ENCODE measurements at regions not wholly inside any gene's neighbourhood (a gene's known extent, or its start where the extent isn't known, plus 50 kb on each side); places are given as distances from the start of the nearest gene placed in this dataset.

- intact Hi-C loops (cut with DNase I; ENCODE audit: low total_unique reads): no loop called here
- peaks cover 0 to 29% (median 14%) of the 10 kb centered on the region in 4 donors for H3K4me1 ChIP-seq
- H3K4me3 ChIP-seq: no peak overlapping the region
- TF ChIP-seq CTCF (IDR thresholded peaks at IDR 0.05) (no peak), POLR2A (IDR thresholded peaks at IDR 0.05) (no peak), EP300 (IDR thresholded peaks at IDR 0.05) (no peak), POLR2AphosphoS5 (IDR thresholded peaks at IDR 0.05) (no peak)
- peak in 1 of 2 donors; percentile 29 for DNase-seq
- no peaks in the 10 kb centered on the region for H3K27me3 ChIP-seq
- no peak overlapping the region for H3K27ac ChIP-seq
- 27 to 51% (median 46%) methylated on average over 6 of the region's 6 CpGs for WGBS, 5 donors
- no peaks in the 10 kb centered on the region for H3K36me3 ChIP-seq
- H3K9me3 ChIP-seq: no peaks in the 10 kb centered on the region
Measured at GRCh38 chr7:91343996-91344629, 79.9 kb downstream of the FZD1 start.

- Histone ChIP-seq H3K4me3 (no peak overlapping the region), H3K9me3 (no peaks in the 10 kb centered on the region), H3K36me3 (no peaks in the 10 kb centered on the region), H3K27ac (no peak overlapping the region), H3K4me1 (peaks cover 0 to 29% (median 14%) of the 10 kb centered on the region in 4 donors), H3K27me3 (no peaks in the 10 kb centered on the region)
- TF ChIP-seq CTCF (IDR thresholded peaks at IDR 0.05) (no peak), POLR2A (IDR thresholded peaks at IDR 0.05) (no peak), EP300 (IDR thresholded peaks at IDR 0.05) (no peak), POLR2AphosphoS5 (IDR thresholded peaks at IDR 0.05) (no peak)
- intact Hi-C loops (cut with DNase I; ENCODE audit: low total_unique reads): no loop called here
- peak in 1 of 2 donors; percentile 24 for DNase-seq
- 68 to 86% (median 76%) methylated on average over 5 of the region's 5 CpGs for WGBS, 5 donors
Measured at GRCh38 chr7:91344911-91345310, 80.7 kb downstream of the FZD1 start.

- Histone ChIP-seq H3K9me3 (no peaks in the 10 kb centered on the region), H3K27ac (no peak overlapping the region), H3K4me3 (no peak overlapping the region), H3K36me3 (no peaks in the 10 kb centered on the region), H3K4me1 (peaks cover 0 to 29% (median 14%) of the 10 kb centered on the region in 4 donors), H3K27me3 (no peaks in the 10 kb centered on the region)
- WGBS, 5 donors: 73 to 83% (median 81%) methylated on average over 1 of the region's 1 CpG
- intact Hi-C loops (cut with DNase I; ENCODE audit: low total_unique reads): no loop called here
- DNase-seq: no peak
- no peak for TF ChIP-seq POLR2AphosphoS5 (IDR thresholded peaks at IDR 0.05)
Measured at GRCh38 chr7:91345449-91345848, 81.2 kb downstream of the FZD1 start.

GRCh38 chr7:91346426-91346825 lies 82.2 kb downstream of the FZD1 start:
- Histone ChIP-seq H3K4me1 (peaks cover 0 to 31% (median 14%) of the 10 kb centered on the region in 4 donors), H3K36me3 (no peaks in the 10 kb centered on the region), H3K27me3 (no peaks in the 10 kb centered on the region), H3K27ac (no peak overlapping the region), H3K9me3 (no peaks in the 10 kb centered on the region), H3K4me3 (no peak overlapping the region)
- TF ChIP-seq EP300 (IDR thresholded peaks at IDR 0.05) (no peak), POLR2AphosphoS5 (IDR thresholded peaks at IDR 0.05) (no peak), CTCF (IDR thresholded peaks at IDR 0.05) (no peak), POLR2A (IDR thresholded peaks at IDR 0.05) (no peak)
- no peak for DNase-seq
- intact Hi-C loops (cut with DNase I; ENCODE audit: low total_unique reads): no loop called here

GRCh38 chr7:91347290-91347689 lies 83.1 kb downstream of the FZD1 start:
- Histone ChIP-seq H3K36me3 (no peaks in the 10 kb centered on the region), H3K9me3 (no peaks in the 10 kb centered on the region), H3K27me3 (no peaks in the 10 kb centered on the region), H3K27ac (no peak overlapping the region), H3K4me1 (peaks cover 0 to 34% (median 14%) of the 10 kb centered on the region in 4 donors), H3K4me3 (no peak overlapping the region)
- DNase-seq: peak in 1 of 2 donors; percentile 59
- intact Hi-C loops (cut with DNase I; ENCODE audit: low total_unique reads): no loop called here
- no peak for TF ChIP-seq POLR2A (IDR thresholded peaks at IDR 0.05)
- WGBS, 5 donors: 56 to 65% (median 60%) methylated on average over 3 of the region's 3 CpGs

Data from stomach (tissue), 8 donors.